ENCODE measurements at regions not wholly inside any gene's neighbourhood (a gene's known extent, or its start where the extent isn't known, plus 50 kb on each side); places are given as distances from the start of the nearest gene placed in this dataset.

GRCh38 chr1:80158771-80159170 lies 1152.2 kb upstream of the ADGRL4 start:
- TF ChIP-seq CTCF (IDR thresholded peaks at IDR 0.05) (no peak), POLR2A (IDR thresholded peaks at IDR 0.05) (no peak)
